Right ventricle myocardium inferior (tissue), 1 donor: ENCODE measurements at regions not wholly inside any gene's neighbourhood (a gene's known extent, or its start where the extent isn't known, plus 50 kb on each side); places are given as distances from the start of the nearest gene placed in this dataset.

Experiments
- ATAC-seq: fragments of 200-7000 bp; cut with Tn5 transposase; one replicate; pipeline ENCODE4 v1.9.1; 2020; ENCODE audit warnings: mild to moderate bottlenecking, moderate library complexity
- DNase-seq: peaks from one replicate; pipeline ENCODE4 v3.0.0; 2021; ENCODE audit errors: missing footprints
- intact Hi-C: fragments of 100-400 bp; cut with DNase I; formaldehyde crosslinking; loops from one replicate; pipeline ENCODE4 v1.11.0; 2022
- donor health status: DM: no; HTN: yes; CAD: no; lungs with severe emphysema.

GRCh38 chr17:71970312-71970711 is 150.5 kb upstream of the SOX9 start:
- DNase-seq = no peak
- intact Hi-C loops = loop anchor here (10.0 kb wide), 1 partner anchor 64 kb away; no protein-coding TSS in a partner anchor
- no peak for ATAC-seq

- intact Hi-C loops = loop anchor here (10.0 kb wide), 1 partner anchor 61 kb away; no protein-coding TSS in a partner anchor
- no peak for ATAC-seq
- no peak for DNase-seq
These were observed 146.8 kb upstream of the SOX9 start for GRCh38 chr17:71974051-71974450.

GRCh38 chr17:71975331-71975801 is 145.5 kb upstream of the SOX9 start:
- DNase-seq (peak; percentile 81), ATAC-seq (peak; percentile 95)
- intact Hi-C loops = loop anchor here (10.0 kb wide), 1 partner anchor 59 kb away; no protein-coding TSS in a partner anchor

- peak; percentile 96 for ATAC-seq
- intact Hi-C loops = loop anchor here (10.0 kb wide), 1 partner anchor 59 kb away; no protein-coding TSS in a partner anchor
- peak; percentile 88 for DNase-seq
These were observed 144.7 kb upstream of the SOX9 start for GRCh38 chr17:71976011-71976649.

- intact Hi-C loops = loop anchor here (10.0 kb wide), 1 partner anchor 56 kb away; no protein-coding TSS in a partner anchor
- no peak for DNase-seq
- no peak for ATAC-seq
These were observed 142.4 kb upstream of the SOX9 start for GRCh38 chr17:71978435-71978834.

- ATAC-seq = no peak
- intact Hi-C loops = no loop called here
- no peak for DNase-seq
These were observed 140.6 kb upstream of the SOX9 start for GRCh38 chr17:71980171-71980570.

GRCh38 chr17:71983828-71984227 is 137.0 kb upstream of the SOX9 start:
- ATAC-seq (no peak), DNase-seq (no peak)

GRCh38 chr17:71985111-71986039 is 135.4 kb upstream of the SOX9 start:
- ATAC-seq (no peak), DNase-seq (no peak)
- intact Hi-C loops = no loop called here

More at GRCh38 chr17:71983828-71984227, 137.0 kb upstream of the SOX9 start:
- intact Hi-C loops = no loop called here

- no peak for ATAC-seq
These were observed 133.9 kb upstream of the SOX9 start for GRCh38 chr17:71986886-71987285.

GRCh38 chr17:71987634-71988033 is 133.2 kb upstream of the SOX9 start:
- intact Hi-C loops = no loop called here
- ATAC-seq = no peak
- DNase-seq = no peak

More at GRCh38 chr17:71986886-71987285, 133.9 kb upstream of the SOX9 start:
- intact Hi-C loops = no loop called here
- DNase-seq = no peak

- DNase-seq (no peak), ATAC-seq (no peak)
- intact Hi-C loops = no loop called here
These were observed 131.7 kb upstream of the SOX9 start for GRCh38 chr17:71989117-71989516.

- no peak for DNase-seq
- ATAC-seq = no peak
- intact Hi-C loops = no loop called here
These were observed 127.5 kb upstream of the SOX9 start for GRCh38 chr17:71993363-71993762.

GRCh38 chr17:71995590-71995989 is 125.2 kb upstream of the SOX9 start:
- intact Hi-C loops = no loop called here
- DNase-seq (no peak), ATAC-seq (no peak)

- DNase-seq = no peak
- intact Hi-C loops = no loop called here
- ATAC-seq = no peak
These were observed 116.8 kb upstream of the SOX9 start for GRCh38 chr17:72004011-72004427.

- no peak for ATAC-seq
- DNase-seq = no peak
- intact Hi-C loops = no loop called here
These were observed 116.0 kb upstream of the SOX9 start for GRCh38 chr17:72004611-72005331.

- intact Hi-C loops = no loop called here
- DNase-seq = no peak
- no peak for ATAC-seq
These were observed 115.3 kb upstream of the SOX9 start for GRCh38 chr17:72005332-72006163.

GRCh38 chr17:72008236-72008876 is 112.5 kb upstream of the SOX9 start:
- ATAC-seq (no peak), DNase-seq (no peak)
- intact Hi-C loops = no loop called here

GRCh38 chr17:72011561-72011960 is 109.3 kb upstream of the SOX9 start:
- ATAC-seq (no peak), DNase-seq (no peak)
- intact Hi-C loops = no loop called here
